Medulla oblongata (tissue), 1 donor: ENCODE measurements at regions not wholly inside any gene's neighbourhood (a gene's known extent, or its start where the extent isn't known, plus 50 kb on each side); places are given as distances from the start of the nearest gene placed in this dataset.
"Not testable (repeated sequence)": the region's sequence is repeated elsewhere in the genome, so short reads cannot be mapped to it uniquely, and the experiment has no call there.

Experiments
- DNase-seq: peaks from one replicate; pipeline ENCODE4 v3.0.0-alpha.2; 2015; ENCODE audit errors: extremely low spot score

GRCh38 chr2:156005999-156006712, 326.4 kb downstream of the NR4A2 start:
- no peak for DNase-seq

- no peak for DNase-seq
Observed at GRCh38 chr2:156005531-156005930, 327.0 kb downstream of the NR4A2 start.

DNA sequence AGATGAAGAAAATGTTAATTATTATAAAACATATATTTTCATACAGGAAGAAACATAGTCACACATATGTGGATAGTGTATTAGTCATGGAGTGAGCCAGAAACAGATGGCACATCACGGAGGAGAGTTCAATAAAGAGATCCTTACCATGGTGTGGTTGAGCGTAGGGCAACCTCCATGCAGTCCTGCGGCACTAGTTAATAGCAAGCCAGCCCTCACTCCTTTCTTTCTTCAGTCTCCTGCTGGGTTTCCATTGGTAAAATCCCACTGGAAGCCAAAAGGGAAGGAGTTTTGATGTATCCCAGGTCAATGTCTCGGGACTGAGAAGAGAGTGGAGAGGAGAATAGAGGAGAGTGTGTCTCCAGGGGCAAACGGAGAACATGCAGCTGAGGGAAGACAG, 328.1 kb downstream of the NR4A2 start:
- DNase-seq: no peak

DNA sequence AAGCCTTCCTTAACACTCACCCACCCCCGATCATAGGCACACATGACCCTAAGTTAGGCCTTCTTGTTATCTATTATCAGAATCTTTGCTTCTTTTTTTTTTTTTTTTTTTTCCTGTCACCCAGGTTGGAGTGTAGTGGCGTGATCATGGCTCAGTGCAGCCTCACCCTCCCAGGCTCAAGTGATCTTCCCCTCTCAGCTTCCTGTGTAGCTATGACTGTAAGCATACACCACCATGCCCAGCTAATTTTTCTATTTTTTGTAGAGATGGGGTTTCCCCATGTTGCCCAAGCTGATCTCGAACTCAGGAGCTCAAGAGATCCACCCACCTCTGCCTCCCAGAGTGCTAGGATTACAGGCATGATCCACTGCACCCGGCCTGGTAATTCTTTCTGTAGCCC, 328.7 kb downstream of the NR4A2 start:
- DNase-seq: no peak

DNA sequence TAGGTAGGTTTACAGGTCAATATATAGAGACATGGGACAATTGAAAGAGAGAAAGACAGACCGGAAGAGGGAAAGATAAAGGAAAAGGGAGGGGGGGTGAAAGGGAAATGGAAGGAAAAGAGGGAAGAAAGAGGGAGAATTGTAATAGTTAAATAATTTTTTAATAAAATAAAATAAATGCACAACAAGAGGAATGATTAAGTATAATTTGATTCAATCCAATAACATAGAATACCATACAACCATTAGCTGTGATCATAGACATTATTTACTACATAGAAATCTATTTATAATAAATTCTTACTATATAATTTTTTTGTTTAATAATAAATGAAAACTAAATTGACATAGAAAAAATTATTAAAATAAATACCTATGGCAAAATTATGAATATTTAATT, 330.7 kb downstream of the NR4A2 start:
- DNase-seq: no peak

GRCh38 chr2:155997538-155997937, 335.0 kb downstream of the NR4A2 start:
- no peak for DNase-seq

DNA sequence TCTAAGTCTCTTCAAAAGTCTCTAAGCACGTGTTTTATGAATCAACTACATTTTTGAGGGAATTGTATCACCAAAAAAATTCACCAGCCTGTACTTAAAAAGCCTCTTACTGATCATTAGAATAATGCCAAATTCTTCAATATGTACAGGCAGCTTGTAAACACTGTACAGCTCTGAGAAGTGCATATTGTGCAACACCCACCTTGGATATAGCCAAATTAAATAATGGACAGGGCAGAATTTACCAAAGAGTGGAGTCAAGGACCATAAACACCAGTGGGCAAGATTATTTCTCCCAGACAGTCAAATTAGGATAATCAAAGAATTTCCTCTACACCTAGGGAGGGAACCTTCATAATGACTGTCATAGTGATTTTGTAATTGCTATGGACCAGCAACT, 338.2 kb downstream of the NR4A2 start:
- no peak for DNase-seq

DNA sequence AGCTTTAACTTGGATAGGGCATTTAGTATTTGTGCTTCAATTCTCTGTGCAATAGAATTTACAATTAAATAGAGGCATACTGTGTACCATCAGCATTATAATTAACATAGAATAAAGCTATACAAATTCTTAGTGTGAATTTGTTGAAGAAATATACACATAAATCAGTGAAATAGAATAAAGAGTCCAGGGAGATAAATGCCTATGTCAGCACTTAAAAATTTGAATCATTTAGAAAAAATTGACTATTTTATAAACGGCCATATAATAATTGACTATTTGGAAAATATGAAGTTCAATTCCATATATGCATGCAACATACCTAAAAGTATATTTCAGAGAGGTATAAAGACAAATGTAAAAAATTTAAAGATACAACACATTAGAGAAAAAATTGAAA, 348.7 kb downstream of the NR4A2 start:
- DNase-seq: no peak

DNA sequence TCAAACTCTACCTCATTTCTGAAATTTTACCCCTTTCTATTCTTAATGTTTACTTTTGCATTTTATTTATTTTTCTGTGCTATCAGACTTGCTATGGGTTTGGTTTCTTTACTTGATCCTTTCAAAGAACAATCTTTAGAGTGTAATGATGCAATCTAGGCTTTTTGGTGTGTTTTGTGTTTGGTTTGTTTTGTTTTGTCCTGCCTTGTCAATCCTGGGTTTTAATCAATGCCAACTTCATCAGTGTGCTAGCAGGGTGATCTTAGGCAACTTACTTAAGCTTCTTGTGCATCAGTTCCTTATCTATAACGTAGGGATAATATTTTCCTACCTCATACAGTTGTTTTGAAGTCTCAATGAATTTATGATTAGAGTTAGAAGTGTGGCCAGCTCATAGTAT, 350.4 kb downstream of the NR4A2 start:
- no peak for DNase-seq

GRCh38 chr2:155980941-155981560, 351.5 kb downstream of the NR4A2 start:
- DNase-seq: no peak

GRCh38 chr2:155975734-155976133, 356.8 kb downstream of the NR4A2 start:
- no peak for DNase-seq

GRCh38 chr2:155972916-155973315, 359.6 kb downstream of the NR4A2 start:
- no peak for DNase-seq

DNA sequence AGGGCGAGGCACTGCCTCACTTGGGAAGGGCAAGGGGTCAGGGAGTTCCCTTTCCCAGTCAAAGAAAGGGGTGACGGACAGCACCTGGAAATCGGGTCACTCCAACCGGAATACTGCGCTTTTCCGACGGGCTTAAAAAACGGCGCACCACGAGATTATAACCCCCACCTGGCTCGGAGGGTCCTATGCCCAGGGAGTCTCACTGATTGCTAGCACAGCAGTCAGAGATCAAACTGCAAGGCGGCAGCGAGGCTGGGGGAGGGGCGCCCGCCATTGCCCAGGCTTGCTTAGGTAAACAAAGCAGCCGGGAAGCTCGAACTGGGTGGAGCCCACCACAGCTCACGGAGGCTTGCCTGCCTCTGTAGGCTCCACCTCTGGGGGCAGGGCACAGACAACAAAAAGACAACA, 366.5 kb downstream of the NR4A2 start:
- DNase-seq: not testable (repeated sequence)

DNA sequence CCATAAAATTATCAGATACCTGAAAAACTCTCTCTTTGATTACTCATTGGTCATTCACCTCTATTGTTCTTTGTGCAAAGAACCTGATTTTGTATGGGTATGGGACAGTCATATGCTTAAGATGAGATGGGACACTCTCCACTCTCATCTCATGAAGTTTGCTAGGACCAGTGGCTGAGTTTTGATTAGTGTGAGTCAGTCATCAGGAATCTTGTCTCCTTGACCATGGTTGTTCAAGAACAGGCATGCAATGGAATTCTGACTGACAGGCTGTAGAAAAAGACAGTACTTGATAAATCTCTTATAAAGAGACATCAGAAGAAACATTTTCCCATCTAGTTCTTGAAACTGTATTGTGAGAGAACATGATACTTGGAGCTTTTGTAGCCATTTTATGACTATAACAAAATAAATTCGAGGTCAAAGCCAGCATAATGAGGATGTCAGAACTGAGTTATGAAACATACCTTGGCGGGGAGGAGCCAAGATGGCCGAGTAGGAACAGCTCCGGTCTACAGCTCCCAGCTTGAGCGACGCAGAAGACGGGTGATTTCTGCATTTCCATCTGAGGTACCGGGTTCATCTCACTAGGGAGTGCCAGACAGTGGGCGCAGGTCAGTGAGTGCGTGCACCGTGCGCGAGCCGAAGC, 367.0 kb downstream of the NR4A2 start:
- DNase-seq: no peak

DNA sequence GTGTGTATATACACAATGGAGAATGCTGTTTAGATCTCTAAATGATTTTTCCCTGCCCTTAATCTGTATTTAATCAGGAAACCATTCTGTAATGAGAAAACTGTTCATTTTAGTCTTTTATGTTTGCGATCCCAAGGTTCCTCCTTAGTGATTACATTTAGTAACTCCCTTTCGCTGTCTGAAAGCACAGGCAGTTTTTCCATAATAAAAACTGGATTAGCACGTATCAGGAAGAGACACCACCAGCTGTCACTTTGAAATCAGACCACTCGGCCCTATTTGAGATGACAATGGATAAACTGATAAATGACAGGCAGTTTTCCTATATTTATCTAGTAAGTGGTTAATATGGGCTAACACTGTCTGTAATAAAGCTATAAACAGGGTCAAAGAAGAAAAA, 370.9 kb downstream of the NR4A2 start:
- no peak for DNase-seq

GRCh38 chr2:155958834-155959233, 373.7 kb downstream of the NR4A2 start:
- DNase-seq: no peak

GRCh38 chr2:155947069-155947468, 385.5 kb downstream of the NR4A2 start:
- no peak for DNase-seq

DNA sequence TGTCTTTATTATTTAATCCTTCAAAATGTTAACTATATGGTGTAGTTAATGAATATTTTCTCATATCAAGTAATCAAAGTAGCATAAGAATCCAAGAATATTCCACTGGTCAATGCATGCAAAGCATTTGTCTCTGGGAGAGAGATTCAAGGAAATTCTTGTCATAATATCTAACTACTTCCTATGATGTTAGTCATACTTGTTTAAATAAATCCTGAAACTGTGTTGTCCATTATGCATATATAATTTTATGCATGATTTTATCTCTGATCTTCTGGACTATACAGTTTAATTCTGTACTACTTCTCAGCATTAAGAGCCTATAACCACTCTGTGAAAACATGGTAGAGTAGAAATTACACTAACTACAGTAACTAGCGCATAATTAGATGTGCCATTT, 388.3 kb downstream of the NR4A2 start:
- DNase-seq: no peak

DNA sequence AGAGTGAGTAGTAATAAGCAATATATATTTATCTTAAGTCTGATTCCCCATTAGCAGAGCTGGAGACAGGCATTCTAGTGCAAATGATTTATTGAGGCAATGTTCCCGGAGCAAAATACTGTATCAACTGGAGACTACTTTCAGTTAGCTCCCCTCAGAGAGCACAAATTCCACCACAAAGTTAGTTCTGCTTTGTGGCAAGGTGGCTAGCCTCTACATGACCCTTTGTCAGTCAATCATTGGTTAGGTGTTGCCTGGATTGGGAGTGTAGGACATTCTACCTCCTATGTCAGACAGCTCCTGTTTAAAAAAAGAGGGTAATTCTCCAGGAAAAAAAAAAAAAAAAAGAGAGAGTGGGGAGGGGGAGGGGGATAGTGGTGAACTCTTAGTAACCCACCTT, 402.2 kb downstream of the NR4A2 start:
- no peak for DNase-seq

GRCh38 chr2:155917380-155917779, 415.1 kb downstream of the NR4A2 start:
- DNase-seq: no peak

DNA sequence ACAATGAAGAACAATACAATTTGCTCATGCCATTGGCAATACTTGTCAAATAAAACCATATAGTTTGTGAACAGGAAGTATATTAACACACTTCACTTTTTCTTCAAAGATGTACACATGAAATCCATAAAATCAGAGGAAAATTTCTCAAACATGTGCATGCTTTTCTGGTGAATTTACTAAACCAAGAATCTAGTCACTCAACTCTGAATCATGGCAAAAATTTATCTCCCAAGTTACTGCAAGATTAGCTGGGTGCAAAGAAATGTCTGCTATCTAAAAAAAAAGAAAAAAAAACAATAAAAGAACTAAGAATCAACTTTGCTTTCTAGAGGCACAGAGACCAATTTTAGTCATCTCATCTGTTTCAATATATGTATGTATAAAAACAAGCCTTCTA, 419.2 kb downstream of the NR4A2 start:
- DNase-seq: no peak

- no peak for DNase-seq
Observed at GRCh38 chr2:155908567-155908966, 424.0 kb downstream of the NR4A2 start.

DNA sequence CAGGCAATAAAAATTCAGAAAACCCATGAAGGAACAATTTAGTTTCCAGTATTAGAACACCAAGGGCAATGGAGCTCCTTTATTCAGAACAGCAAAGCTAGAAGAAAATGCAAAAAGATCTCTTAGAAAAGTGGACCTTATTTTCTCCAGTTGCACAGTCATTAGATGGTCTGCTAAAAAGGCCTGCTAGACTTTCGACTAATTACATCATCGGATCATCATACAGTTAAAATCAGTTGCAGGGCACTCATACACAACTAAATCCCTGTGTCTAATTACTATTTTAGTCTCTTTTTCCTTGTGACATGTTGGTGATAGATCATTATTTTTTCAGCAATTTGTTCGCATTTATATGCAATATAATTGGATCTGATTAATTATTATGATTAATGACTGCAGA, 425.3 kb downstream of the NR4A2 start:
- no peak for DNase-seq
